ENCODE measurements at regions not wholly inside any gene's neighbourhood (a gene's known extent, or its start where the extent isn't known, plus 50 kb on each side); places are given as distances from the start of the nearest gene placed in this dataset.
"Not testable (repeated sequence)": the region's sequence is repeated elsewhere in the genome, so short reads cannot be mapped to it uniquely, and the experiment has no call there.

GRCh38 chr3:18529631-18530030, 104.5 kb upstream of the SATB1 start:
- H3K36me3 ChIP-seq = no peaks in the 10 kb centered on the region
- no peak overlapping the region for H3K27ac ChIP-seq
- TF ChIP-seq, protein P1, sequence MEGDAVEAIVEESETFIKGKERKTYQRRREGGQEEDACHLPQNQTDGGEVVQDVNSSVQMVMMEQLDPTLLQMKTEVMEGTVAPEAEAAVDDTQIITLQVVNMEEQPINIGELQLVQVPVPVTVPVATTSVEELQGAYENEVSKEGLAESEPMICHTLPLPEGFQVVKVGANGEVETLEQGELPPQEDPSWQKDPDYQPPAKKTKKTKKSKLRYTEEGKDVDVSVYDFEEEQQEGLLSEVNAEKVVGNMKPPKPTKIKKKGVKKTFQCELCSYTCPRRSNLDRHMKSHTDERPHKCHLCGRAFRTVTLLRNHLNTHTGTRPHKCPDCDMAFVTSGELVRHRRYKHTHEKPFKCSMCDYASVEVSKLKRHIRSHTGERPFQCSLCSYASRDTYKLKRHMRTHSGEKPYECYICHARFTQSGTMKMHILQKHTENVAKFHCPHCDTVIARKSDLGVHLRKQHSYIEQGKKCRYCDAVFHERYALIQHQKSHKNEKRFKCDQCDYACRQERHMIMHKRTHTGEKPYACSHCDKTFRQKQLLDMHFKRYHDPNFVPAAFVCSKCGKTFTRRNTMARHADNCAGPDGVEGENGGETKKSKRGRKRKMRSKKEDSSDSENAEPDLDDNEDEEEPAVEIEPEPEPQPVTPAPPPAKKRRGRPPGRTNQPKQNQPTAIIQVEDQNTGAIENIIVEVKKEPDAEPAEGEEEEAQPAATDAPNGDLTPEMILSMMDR (IDR thresholded peaks at IDR 0.05) = no peak
- no peak for TF ChIP-seq POLR2A (IDR thresholded peaks at IDR 0.05)
- no peaks in the 10 kb centered on the region for H3K27me3 ChIP-seq
- DNase-seq = no peak
- peaks cover 0 to 5% (median 0%) of the 10 kb centered on the region in 3 donors for H3K9me3 ChIP-seq
- WGBS, 2 donors = 71 to 84% methylated on average over 1 of the region's 1 CpG
- H3K4me1 ChIP-seq = no peaks in the 10 kb centered on the region
- no peak overlapping the region for H3K4me3 ChIP-seq
- intact Hi-C loops (cut with DNase I) = no loop called here

- TF ChIP-seq POLR2A (IDR thresholded peaks at IDR 0.05) = no peak
- TF ChIP-seq, protein P1 (IDR thresholded peaks at IDR 0.05) = no peak
- Histone ChIP-seq H3K27me3 (no peaks in the 10 kb centered on the region), H3K4me1 (no peaks in the 10 kb centered on the region), H3K27ac (no peak overlapping the region), H3K36me3 (no peaks in the 10 kb centered on the region), H3K9me3 (peaks cover 0 to 5% (median 0%) of the 10 kb centered on the region in 3 donors), H3K4me3 (no peak overlapping the region)
- intact Hi-C loops (cut with DNase I) = no loop called here
- DNase-seq = no peak
Observed at GRCh38 chr3:18527691-18528090, 102.6 kb upstream of the SATB1 start.

DNA sequence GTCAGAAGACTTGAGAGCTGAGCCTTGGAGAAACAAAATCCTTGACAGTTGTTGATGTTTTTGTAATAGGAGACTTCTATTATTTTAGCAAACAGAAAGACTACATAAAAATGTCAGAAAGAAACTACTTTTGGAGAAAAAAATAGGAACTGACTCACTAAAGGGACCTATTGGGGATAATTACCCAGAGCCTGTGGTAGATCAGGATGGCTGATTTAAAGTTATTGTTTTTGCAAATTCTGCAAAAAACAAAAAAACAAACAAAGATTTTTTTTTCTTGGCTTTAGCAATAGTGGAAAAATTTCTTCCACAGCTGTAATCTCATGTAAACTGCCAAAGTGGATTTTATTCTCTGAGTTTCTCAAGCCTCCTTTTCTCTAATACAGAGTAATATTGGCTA, 101.5 kb upstream of the SATB1 start:
- no peaks in the 10 kb centered on the region for H3K27me3 ChIP-seq
- H3K36me3 ChIP-seq = no peaks in the 10 kb centered on the region
- no peaks in the 10 kb centered on the region for H3K4me1 ChIP-seq
- H3K9me3 ChIP-seq = peaks cover 0 to 5% (median 0%) of the 10 kb centered on the region in 3 donors
- DNase-seq = no peak
- no peak overlapping the region for H3K4me3 ChIP-seq
- H3K27ac ChIP-seq = no peak overlapping the region
- no peak for TF ChIP-seq POLR2A (IDR thresholded peaks at IDR 0.05)
- TF ChIP-seq, protein P1 (IDR thresholded peaks at IDR 0.05) = no peak
- intact Hi-C loops (cut with DNase I) = no loop called here

GRCh38 chr3:18516170-18516569, 91.0 kb upstream of the SATB1 start:
- H3K4me1 ChIP-seq; H3K9me3 ChIP-seq; H3K36me3 ChIP-seq; DNase-seq; H3K4me3 ChIP-seq; intact Hi-C loops (cut with DNase I); H3K27ac ChIP-seq; H3K27me3 ChIP-seq: not testable (repeated sequence)
- WGBS, 2 donors = 87 to 96% methylated on average over 4 to 17 of the region's 19 CpGs

GRCh38 chr3:18513091-18513490, 88.0 kb upstream of the SATB1 start:
- Histone ChIP-seq H3K27ac (no peak overlapping the region), H3K4me1 (no peaks in the 10 kb centered on the region), H3K9me3 (no peaks in the 10 kb centered on the region), H3K27me3 (no peaks in the 10 kb centered on the region), H3K36me3 (no peaks in the 10 kb centered on the region), H3K4me3 (no peak overlapping the region)
- DNase-seq = no peak
- no peak for TF ChIP-seq POLR2A (IDR thresholded peaks at IDR 0.05)
- TF ChIP-seq, protein P1 (IDR thresholded peaks at IDR 0.05) = no peak
- WGBS, 2 donors = 71 to 75% methylated on average over 3 of the region's 3 CpGs
- intact Hi-C loops (cut with DNase I) = no loop called here

GRCh38 chr3:18512007-18512406, 86.9 kb upstream of the SATB1 start:
- intact Hi-C loops (cut with DNase I) = no loop called here
- H3K4me1 ChIP-seq = no peaks in the 10 kb centered on the region
- DNase-seq = no peak
- no peaks in the 10 kb centered on the region for H3K9me3 ChIP-seq
- no peaks in the 10 kb centered on the region for H3K36me3 ChIP-seq
- 85 to 87% methylated on average over 1 of the region's 1 CpG for WGBS, 2 donors
- H3K27ac ChIP-seq = no peak overlapping the region
- H3K4me3 ChIP-seq = no peak overlapping the region
- TF ChIP-seq, protein P1 (IDR thresholded peaks at IDR 0.05) = no peak
- no peak for TF ChIP-seq POLR2A (IDR thresholded peaks at IDR 0.05)
- no peaks in the 10 kb centered on the region for H3K27me3 ChIP-seq

Measured in esophagus squamous epithelium (tissue), 5 donors.